ENCODE measurements at regions not wholly inside any gene's neighbourhood (a gene's known extent, or its start where the extent isn't known, plus 50 kb on each side); places are given as distances from the start of the nearest gene placed in this dataset.

DNA sequence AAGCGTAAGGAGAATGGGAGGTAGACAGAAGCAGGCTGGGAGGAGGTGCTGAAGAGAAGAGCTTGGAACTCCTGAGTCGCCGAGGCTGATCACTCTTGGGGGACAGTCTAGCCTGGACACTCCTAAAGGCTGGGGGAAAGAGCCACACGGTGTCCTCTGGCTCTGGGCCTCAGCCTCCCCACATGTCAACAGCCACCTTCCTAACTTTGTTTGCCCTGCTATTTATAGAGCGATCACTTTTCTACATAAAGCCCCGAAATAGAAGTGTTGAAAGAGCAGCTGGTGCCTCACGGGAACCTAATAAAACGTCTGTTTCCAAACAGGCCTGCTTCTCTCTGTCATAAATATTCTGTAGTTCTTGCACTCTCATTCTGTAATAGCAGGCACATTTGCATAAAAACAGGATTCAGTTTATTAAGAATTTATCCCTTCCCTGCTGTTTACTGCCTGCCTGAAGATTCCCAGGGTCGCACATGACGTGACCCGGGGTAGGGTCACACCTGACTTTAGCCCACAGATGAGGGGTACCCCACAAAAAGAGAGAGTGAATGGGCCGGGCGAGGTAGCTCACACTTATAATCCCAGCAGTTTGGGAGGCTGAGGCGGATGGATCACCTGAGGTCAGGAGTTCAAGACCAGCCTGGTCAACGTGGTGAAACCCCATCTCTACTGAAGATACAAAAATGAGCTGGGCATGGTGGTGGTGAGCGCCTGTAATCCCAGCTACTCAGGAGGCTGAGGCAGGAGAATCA, 212.5 kb downstream of the TOMM20 start:
- Histone ChIP-seq H3K9ac (ENCODE audit: low read length) (no peak overlapping the region), H3K79me2 (ENCODE audit: insufficient read depth, low read length) (no peaks in the 10 kb centered on the region), H3K4me1 (ENCODE audit: insufficient read depth, low read length, severe bottlenecking) (peaks cover 12% of the 10 kb centered on the region), H3K36me3 (ENCODE audit: insufficient read depth, low read length) (no peaks in the 10 kb centered on the region), H3K4me2 (ENCODE audit: low read length) (no peak overlapping the region), H3K4me3 (ENCODE audit: low read depth, low read length, poor library complexity, severe bottlenecking) (no peak overlapping the region), H3K27me3 (ENCODE audit: insufficient read depth, low read length) (no peaks in the 10 kb centered on the region), H3K9me3 (ENCODE audit: low read length) (no peaks in the 10 kb centered on the region), H2AFZ (ENCODE audit: low read length) (no peak overlapping the region), H3F3A (ENCODE audit: insufficient read depth, low read length) (no peaks in the 10 kb centered on the region), H4K20me1 (ENCODE audit: insufficient read depth, low read length) (no peaks in the 10 kb centered on the region), H3K9me2 (ENCODE audit: low read depth, low read length) (no peaks in the 10 kb centered on the region), H3K27ac (ENCODE audit: low read depth, low read length, poor library complexity, severe bottlenecking) (peak overlapping the region; percentile 7)
- TF ChIP-seq, protein P1, sequence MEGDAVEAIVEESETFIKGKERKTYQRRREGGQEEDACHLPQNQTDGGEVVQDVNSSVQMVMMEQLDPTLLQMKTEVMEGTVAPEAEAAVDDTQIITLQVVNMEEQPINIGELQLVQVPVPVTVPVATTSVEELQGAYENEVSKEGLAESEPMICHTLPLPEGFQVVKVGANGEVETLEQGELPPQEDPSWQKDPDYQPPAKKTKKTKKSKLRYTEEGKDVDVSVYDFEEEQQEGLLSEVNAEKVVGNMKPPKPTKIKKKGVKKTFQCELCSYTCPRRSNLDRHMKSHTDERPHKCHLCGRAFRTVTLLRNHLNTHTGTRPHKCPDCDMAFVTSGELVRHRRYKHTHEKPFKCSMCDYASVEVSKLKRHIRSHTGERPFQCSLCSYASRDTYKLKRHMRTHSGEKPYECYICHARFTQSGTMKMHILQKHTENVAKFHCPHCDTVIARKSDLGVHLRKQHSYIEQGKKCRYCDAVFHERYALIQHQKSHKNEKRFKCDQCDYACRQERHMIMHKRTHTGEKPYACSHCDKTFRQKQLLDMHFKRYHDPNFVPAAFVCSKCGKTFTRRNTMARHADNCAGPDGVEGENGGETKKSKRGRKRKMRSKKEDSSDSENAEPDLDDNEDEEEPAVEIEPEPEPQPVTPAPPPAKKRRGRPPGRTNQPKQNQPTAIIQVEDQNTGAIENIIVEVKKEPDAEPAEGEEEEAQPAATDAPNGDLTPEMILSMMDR (IDR thresholded peaks at IDR 0.05; ENCODE audit: low read length), result no peak
- TF ChIP-seq EZH2 (IDR thresholded peaks at IDR 0.05; ENCODE audit: borderline replicate concordance, low read length), result no peak

DNA sequence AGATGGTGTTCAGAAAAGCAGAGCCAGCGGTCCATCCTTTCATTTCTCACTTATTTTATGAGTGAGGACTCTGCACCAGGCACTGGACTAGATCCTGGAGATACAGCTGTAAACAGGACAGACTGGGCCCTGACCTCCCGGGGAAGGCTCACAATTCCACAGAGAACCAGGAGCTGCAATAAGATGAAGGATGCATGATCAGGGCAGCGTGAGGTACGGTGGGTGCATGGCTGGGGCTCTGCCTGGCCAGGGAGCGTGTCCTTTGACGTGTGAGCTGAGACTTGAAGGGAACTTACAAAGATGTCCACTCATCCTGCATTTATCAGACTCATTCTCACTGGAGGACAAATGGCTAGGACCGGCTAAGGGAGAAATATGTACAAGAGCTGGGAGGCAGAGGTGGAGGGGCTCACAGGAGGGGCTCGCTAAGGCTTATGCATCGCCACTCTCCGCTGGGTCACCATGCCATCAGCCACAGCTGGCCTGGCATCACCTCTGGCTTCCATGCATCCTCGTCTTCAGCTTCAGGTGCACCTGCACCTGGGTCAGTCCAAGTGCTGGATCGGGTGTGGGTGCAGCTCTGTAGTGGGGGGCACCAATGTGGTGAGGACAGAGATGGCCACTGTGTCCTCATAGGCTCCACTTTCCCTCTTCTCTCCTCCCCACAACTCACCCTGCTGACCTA, 213.9 kb downstream of the TOMM20 start:
- H4K20me1 ChIP-seq (ENCODE audit: insufficient read depth, low read length), result no peaks in the 10 kb centered on the region
- H3K9me3 ChIP-seq (ENCODE audit: low read length), result no peaks in the 10 kb centered on the region
- H3F3A ChIP-seq (ENCODE audit: insufficient read depth, low read length), result no peaks in the 10 kb centered on the region
- no peak overlapping the region for H3K4me2 ChIP-seq (ENCODE audit: low read length)
- no peak overlapping the region for H3K9ac ChIP-seq (ENCODE audit: low read length)
- no peaks in the 10 kb centered on the region for H3K9me2 ChIP-seq (ENCODE audit: low read depth, low read length)
- no peak overlapping the region for H3K27ac ChIP-seq (ENCODE audit: low read depth, low read length, poor library complexity, severe bottlenecking)
- no peak for TF ChIP-seq EZH2 (IDR thresholded peaks at IDR 0.05; ENCODE audit: borderline replicate concordance, low read length)
- TF ChIP-seq, protein P1 (IDR thresholded peaks at IDR 0.05; ENCODE audit: low read length), result no peak
- no peaks in the 10 kb centered on the region for H3K79me2 ChIP-seq (ENCODE audit: insufficient read depth, low read length)
- no peaks in the 10 kb centered on the region for H3K27me3 ChIP-seq (ENCODE audit: insufficient read depth, low read length)
- H2AFZ ChIP-seq (ENCODE audit: low read length), result no peak overlapping the region
- peaks cover 12% of the 10 kb centered on the region for H3K4me1 ChIP-seq (ENCODE audit: insufficient read depth, low read length, severe bottlenecking)
- H3K4me3 ChIP-seq (ENCODE audit: low read depth, low read length, poor library complexity, severe bottlenecking), result no peak overlapping the region
- no peaks in the 10 kb centered on the region for H3K36me3 ChIP-seq (ENCODE audit: insufficient read depth, low read length)

DNA sequence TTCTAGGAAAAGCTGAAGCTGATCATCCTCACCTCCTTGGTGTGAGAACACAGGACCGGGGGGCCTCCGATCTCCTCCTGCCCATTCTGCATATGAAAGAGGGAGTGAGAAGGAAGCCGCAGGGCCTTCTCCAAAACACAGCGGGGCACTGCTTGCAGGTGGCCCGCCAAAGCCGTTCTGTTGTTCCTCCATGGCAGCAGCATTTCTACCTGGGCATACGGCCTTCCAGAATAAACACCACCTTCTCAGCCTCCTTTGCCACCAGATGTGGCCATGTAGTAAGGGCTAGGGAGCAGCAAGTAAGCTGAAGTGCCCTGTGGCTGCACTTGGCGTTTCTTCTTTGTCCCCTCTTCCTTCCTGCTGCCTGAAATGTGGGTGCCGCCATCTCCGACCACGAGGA, 214.9 kb downstream of the TOMM20 start:
- no peak overlapping the region for H3K9ac ChIP-seq (ENCODE audit: low read length)

More for the DNA sequence above, 214.9 kb downstream of the TOMM20 start:
- Histone ChIP-seq H3K27ac (ENCODE audit: low read depth, low read length, poor library complexity, severe bottlenecking) (no peak overlapping the region), H3K36me3 (ENCODE audit: insufficient read depth, low read length) (no peaks in the 10 kb centered on the region), H3K27me3 (ENCODE audit: insufficient read depth, low read length) (no peaks in the 10 kb centered on the region), H3K4me1 (ENCODE audit: insufficient read depth, low read length, severe bottlenecking) (peaks cover 12% of the 10 kb centered on the region), H3F3A (ENCODE audit: insufficient read depth, low read length) (no peaks in the 10 kb centered on the region), H3K9me2 (ENCODE audit: low read depth, low read length) (no peaks in the 10 kb centered on the region), H4K20me1 (ENCODE audit: insufficient read depth, low read length) (no peaks in the 10 kb centered on the region), H3K79me2 (ENCODE audit: insufficient read depth, low read length) (no peaks in the 10 kb centered on the region), H3K4me3 (ENCODE audit: low read depth, low read length, poor library complexity, severe bottlenecking) (no peak overlapping the region), H2AFZ (ENCODE audit: low read length) (no peak overlapping the region), H3K9me3 (ENCODE audit: low read length) (no peaks in the 10 kb centered on the region), H3K4me2 (ENCODE audit: low read length) (no peak overlapping the region)
- TF ChIP-seq EZH2 (IDR thresholded peaks at IDR 0.05; ENCODE audit: borderline replicate concordance, low read length), result no peak
- TF ChIP-seq, protein P1 (IDR thresholded peaks at IDR 0.05; ENCODE audit: low read length), result no peak
